Activated CD8-positive, alpha-beta T cell treated with anti-CD3 and anti-CD28 coated beads for 36 hours (primary cell): ENCODE measurements at regions not wholly inside any gene's neighbourhood (a gene's known extent, or its start where the extent isn't known, plus 50 kb on each side); places are given as distances from the start of the nearest gene placed in this dataset.

Experiments
- ATAC-seq: fragments of 200-7000 bp; cut with Tn5 transposase; one replicate; pipeline ENCODE4 v1.10.0; 2021; ENCODE audit warnings: mild to moderate bottlenecking, moderate library complexity
- CTCF ChIA-PET: fragments of 350-600 bp; sonication (Branson Sonifier 250); formaldehyde crosslinking; loops from one replicate; lab custom pipeline; 2021; ENCODE audit warnings: antibody characterized with exemption; lab: Charles Lee
- POLR2A ChIA-PET: fragments of 350-600 bp; sonication (Branson Sonifier 250); formaldehyde crosslinking; loops from one replicate; lab custom pipeline; 2021; ENCODE audit warnings: antibody characterized with exemption; lab: Charles Lee
- DNase-seq: peaks from one replicate; pipeline ENCODE4 v3.0.0-alpha.2; 2020
- H3K27ac Mint-ChIP-seq: one replicate; pipeline ENCODE4 v1.8.0; 2021; ENCODE audit warnings: mild to moderate bottlenecking, mixed read lengths
- H3K27me3 Mint-ChIP-seq: one replicate; pipeline ENCODE4 v1.8.0; 2021; ENCODE audit warnings: mixed read lengths
- H3K36me3 Mint-ChIP-seq: one replicate; pipeline ENCODE4 v1.8.0; 2021; ENCODE audit warnings: low read depth, mixed read lengths
- H3K4me1 Mint-ChIP-seq: one replicate; pipeline ENCODE4 v1.8.0; 2021; ENCODE audit warnings: low read depth, mixed read lengths
- H3K4me3 Mint-ChIP-seq: one replicate; pipeline ENCODE4 v1.8.0; 2021; ENCODE audit warnings: mild to moderate bottlenecking, moderate library complexity, mixed read lengths
- H3K9me3 Mint-ChIP-seq: one replicate; pipeline ENCODE4 v1.8.0; 2021; ENCODE audit warnings: mixed read lengths
- intact Hi-C: fragments of 100-400 bp; cut with micrococcal nuclease; formaldehyde crosslinking; loops from one replicate; pipeline ENCODE4 v1.10.0; 2022
- TF ChIP-seq, protein P1 (sequence below): fragments of 200-600 bp; IDR thresholded peaks from one replicate; pipeline ENCODE4 v1.8.0; 2022; ENCODE audit warnings: antibody characterized with exemption, mild to moderate bottlenecking

DNA sequence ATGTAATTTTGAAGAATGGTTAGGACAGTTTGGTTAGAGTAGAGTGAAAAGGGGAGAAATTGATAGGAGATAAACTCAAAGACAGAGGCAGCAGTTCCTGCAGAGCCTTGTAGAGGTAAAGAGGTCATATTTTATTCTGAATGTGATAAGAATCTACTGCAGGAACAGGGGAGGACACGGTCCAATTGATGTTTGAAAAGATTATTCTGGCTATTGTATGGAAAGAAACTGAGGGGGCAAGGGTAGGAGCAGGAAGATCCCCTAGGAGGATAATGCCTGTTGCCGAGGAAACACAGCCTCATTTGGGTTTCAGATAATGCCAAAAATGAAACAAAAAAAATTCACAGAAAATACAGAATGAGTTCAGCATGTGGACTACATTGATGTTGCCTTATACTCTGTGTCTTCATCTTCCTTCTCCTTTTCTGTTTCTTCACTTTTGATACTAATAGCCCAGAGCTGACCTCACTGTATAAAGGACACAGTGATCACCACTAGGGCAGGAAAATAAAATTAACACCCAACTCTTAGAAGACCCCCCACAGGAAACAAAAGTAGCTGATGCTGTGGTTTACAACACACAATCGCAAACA is 454.6 kb upstream of the UBE2E2 start:
- ATAC-seq: no peak
- Mint-ChIP-seq H3K27me3 (peaks cover 2% of the 10 kb centered on the region), H3K36me3 (no peaks in the 10 kb centered on the region), H3K4me3 (no peak overlapping the region), H3K9me3 (peaks cover 1% of the 10 kb centered on the region), H3K27ac (no peak overlapping the region), H3K4me1 (no peaks in the 10 kb centered on the region)
- POLR2A ChIA-PET: no interaction called here
- no peak for DNase-seq
- CTCF ChIA-PET: no interaction called here
- intact Hi-C loops: no loop called here
- TF ChIP-seq, protein P1, sequence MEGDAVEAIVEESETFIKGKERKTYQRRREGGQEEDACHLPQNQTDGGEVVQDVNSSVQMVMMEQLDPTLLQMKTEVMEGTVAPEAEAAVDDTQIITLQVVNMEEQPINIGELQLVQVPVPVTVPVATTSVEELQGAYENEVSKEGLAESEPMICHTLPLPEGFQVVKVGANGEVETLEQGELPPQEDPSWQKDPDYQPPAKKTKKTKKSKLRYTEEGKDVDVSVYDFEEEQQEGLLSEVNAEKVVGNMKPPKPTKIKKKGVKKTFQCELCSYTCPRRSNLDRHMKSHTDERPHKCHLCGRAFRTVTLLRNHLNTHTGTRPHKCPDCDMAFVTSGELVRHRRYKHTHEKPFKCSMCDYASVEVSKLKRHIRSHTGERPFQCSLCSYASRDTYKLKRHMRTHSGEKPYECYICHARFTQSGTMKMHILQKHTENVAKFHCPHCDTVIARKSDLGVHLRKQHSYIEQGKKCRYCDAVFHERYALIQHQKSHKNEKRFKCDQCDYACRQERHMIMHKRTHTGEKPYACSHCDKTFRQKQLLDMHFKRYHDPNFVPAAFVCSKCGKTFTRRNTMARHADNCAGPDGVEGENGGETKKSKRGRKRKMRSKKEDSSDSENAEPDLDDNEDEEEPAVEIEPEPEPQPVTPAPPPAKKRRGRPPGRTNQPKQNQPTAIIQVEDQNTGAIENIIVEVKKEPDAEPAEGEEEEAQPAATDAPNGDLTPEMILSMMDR: no peak

DNA sequence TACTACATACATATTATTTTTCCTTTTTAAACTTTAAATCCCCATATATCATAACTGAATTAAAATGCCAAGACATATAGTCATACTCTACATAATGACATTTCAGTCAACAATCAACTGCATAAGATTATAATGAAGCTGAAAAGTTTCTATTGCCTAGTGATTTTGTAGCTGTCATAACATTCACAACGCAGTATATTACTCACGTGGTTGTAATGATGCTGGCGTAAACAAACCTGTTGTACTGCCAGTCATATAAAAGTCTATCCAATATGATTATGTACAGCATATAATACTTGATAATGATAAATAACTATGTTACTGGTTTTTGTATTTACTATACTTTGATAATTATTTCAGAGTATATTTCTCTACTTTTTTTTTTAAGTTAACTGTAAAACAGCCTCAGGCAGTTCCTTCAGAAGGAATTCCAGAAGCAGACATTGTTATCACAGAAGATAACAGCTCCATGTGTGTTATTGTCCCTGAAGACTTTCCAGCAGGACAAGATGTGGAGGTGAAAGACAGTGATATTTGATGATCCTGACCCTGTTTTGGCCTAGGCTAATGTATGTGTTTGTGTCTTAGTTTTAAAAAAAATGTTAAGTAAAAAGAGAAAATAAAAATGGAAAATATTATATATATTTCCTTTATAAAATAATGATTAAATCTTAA is 443.4 kb upstream of the UBE2E2 start:
- intact Hi-C loops: no loop called here
- ChIA-PET CTCF (no interaction called here), POLR2A (no interaction called here)
- ATAC-seq: no peak
- H3K9me3 Mint-ChIP-seq: peaks cover 8% of the 10 kb centered on the region
- H3K4me1 Mint-ChIP-seq: no peaks in the 10 kb centered on the region
- no peaks in the 10 kb centered on the region for H3K27me3 Mint-ChIP-seq
- no peak for DNase-seq
- no peak overlapping the region for H3K4me3 Mint-ChIP-seq
- TF ChIP-seq, protein P1: no peak
- no peaks in the 10 kb centered on the region for H3K36me3 Mint-ChIP-seq
- no peak overlapping the region for H3K27ac Mint-ChIP-seq

DNA sequence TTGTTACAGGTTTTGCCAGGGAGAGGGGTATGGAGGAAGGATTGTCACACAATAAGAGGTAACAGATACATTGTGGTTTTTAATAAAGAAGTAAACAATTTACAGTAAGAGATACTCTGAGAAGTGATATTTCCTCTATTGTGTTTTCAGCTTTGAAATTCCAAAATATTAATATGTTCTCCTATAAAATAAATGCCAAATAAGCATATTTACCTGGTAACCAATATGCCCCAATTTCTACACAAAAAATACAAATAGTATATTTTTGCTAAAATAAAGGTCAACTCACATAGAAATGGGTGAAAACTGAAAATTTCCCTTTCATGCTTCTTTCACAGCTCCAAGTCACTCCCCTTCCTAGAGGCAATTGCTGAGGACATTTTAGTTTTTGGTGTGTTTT is 437.4 kb upstream of the UBE2E2 start:
- TF ChIP-seq, protein P1: no peak
- DNase-seq (no peak), ATAC-seq (no peak)
- no peak overlapping the region for H3K4me3 Mint-ChIP-seq
- CTCF ChIA-PET: no interaction called here
- H3K4me1 Mint-ChIP-seq: no peaks in the 10 kb centered on the region
- H3K9me3 Mint-ChIP-seq: peaks cover 7% of the 10 kb centered on the region
- intact Hi-C loops: no loop called here
- peaks cover 1% of the 10 kb centered on the region for H3K27me3 Mint-ChIP-seq
- H3K27ac Mint-ChIP-seq: no peak overlapping the region
- POLR2A ChIA-PET: no interaction called here
- no peaks in the 10 kb centered on the region for H3K36me3 Mint-ChIP-seq

DNA sequence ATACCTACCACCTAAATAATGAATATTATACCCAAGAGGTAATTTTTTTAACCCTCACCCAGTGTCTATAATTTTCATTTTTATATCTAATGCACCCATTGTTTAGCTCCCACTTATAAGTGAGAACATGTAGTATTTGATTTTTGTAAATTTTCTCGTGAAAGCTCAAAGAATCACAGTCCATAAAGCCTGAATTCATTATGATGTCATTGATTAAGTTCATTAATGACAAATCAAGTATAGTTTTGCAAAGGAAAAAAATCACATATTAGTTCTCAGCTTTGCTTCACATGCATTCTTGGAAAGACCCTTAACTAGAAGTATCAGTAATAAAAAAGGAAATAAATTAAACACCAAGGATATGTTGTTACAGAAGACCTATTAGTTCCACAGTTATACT is 425.3 kb upstream of the UBE2E2 start:
- CTCF ChIA-PET: no interaction called here
- no peak for ATAC-seq
- Mint-ChIP-seq H3K36me3 (no peaks in the 10 kb centered on the region), H3K27ac (no peak overlapping the region), H3K9me3 (peaks cover 1% of the 10 kb centered on the region), H3K4me3 (no peak overlapping the region), H3K4me1 (no peaks in the 10 kb centered on the region), H3K27me3 (no peaks in the 10 kb centered on the region)
- DNase-seq: no peak
- intact Hi-C loops: no loop called here
- POLR2A ChIA-PET: no interaction called here
- TF ChIP-seq, protein P1: no peak

DNA sequence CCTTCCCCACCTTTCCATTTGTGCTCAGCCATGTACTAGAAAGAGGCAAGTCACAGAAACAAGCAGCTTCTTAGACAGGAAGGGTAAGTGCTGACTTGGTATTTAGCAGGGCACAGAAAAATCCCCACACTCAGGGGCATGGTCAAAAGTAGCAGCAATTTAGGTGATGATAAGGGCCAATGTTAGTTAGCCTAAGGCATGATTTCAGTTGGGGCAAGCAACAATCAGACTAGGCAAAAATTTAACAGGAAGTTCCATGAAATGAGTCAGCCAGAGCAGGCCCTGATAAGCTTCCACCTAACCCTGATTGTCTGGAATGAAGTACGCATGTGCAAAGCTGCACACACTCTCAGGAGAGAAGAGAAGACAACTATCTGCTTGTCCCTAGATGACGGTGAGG is 423.4 kb upstream of the UBE2E2 start:
- TF ChIP-seq, protein P1: no peak
- ChIA-PET POLR2A (no interaction called here), CTCF (no interaction called here)
- no peaks in the 10 kb centered on the region for H3K27me3 Mint-ChIP-seq
- intact Hi-C loops: no loop called here
- H3K27ac Mint-ChIP-seq: no peak overlapping the region
- H3K9me3 Mint-ChIP-seq: peaks cover 14% of the 10 kb centered on the region
- no peak overlapping the region for H3K4me3 Mint-ChIP-seq
- no peak for DNase-seq
- no peaks in the 10 kb centered on the region for H3K4me1 Mint-ChIP-seq
- H3K36me3 Mint-ChIP-seq: no peaks in the 10 kb centered on the region
- no peak for ATAC-seq
